ENCODE measurements at regions not wholly inside any gene's neighbourhood (a gene's known extent, or its start where the extent isn't known, plus 50 kb on each side); places are given as distances from the start of the nearest gene placed in this dataset.

GRCh38 chr2:156110890-156111289 lies 221.6 kb downstream of the NR4A2 start:
- no peak for TF ChIP-seq GTF2F1 (IDR thresholded peaks at IDR 0.05; ENCODE audit: low read depth, low read length)
- TF ChIP-seq CTCF (IDR thresholded peaks at IDR 0.05 in 2 of 3, conservative IDR thresholded peaks at IDR 0.05 in 1 of 3; ENCODE audit: insufficient read depth in 2 of 3, low read depth in 1 of 3, low read length in 3 of 3): peak in 2 of 3 experiments; percentile 21 to 36; a peak in 3 of 6 replicates
- no peak for TF ChIP-seq ZNF639 (CRISPR knock-in tag; conservative IDR thresholded peaks at IDR 0.05 in 1 of 2, IDR thresholded peaks at IDR 0.05 in 1 of 2)
- no peak for TF ChIP-seq BRCA1 (IDR thresholded peaks at IDR 0.05)
- no peak for TF ChIP-seq BRCA1 (CRISPR knock-in tag; IDR thresholded peaks at IDR 0.05)
- no peak for TF ChIP-seq TARDBP (IDR thresholded peaks at IDR 0.05)
- no peak for TF ChIP-seq CREM (IDR thresholded peaks at IDR 0.05; ENCODE audit: low read depth)

All from K562 (cell line).